GM12874 (cell line): ENCODE measurements at regions not wholly inside any gene's neighbourhood (a gene's known extent, or its start where the extent isn't known, plus 50 kb on each side); places are given as distances from the start of the nearest gene placed in this dataset.

ENCODE experiments used
- TF ChIP-seq, protein P1 (sequence below): IDR thresholded peaks from 2 replicates; pipeline ENCODE4 v1.5.1; 2011; ENCODE audit warnings: low read depth, mild to moderate bottlenecking, control low read depth, low read length, moderate library complexity; ENCODE audit not compliant: insufficient read depth

DNA sequence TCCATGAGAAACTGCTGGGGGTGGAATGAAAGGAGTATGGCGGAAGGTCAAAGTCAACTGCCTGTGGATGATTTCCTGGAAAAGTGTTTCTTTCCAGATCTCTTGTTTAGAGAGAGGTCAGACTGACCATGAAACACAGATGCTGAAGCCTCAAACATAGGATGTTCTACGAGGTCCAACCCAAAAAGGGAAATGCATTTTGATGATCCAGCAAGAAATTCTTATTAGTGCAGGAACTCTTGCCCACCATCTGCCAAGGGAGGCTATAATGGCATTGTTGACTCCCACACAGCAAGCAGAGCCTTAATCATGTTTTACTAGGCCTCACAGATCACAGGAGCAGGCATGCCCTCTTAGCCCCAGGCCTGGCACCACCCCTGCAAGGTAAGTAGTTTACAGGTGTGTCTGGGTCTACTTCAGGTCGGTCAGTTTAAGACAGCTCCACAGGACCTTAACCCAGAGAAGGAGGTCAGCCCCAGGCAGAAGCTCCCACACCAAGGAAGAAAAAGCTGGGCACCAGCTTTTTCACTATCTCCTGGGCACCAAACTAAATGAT lies 67.6 kb upstream of the CNKSR3 start:
- TF ChIP-seq, protein P1, sequence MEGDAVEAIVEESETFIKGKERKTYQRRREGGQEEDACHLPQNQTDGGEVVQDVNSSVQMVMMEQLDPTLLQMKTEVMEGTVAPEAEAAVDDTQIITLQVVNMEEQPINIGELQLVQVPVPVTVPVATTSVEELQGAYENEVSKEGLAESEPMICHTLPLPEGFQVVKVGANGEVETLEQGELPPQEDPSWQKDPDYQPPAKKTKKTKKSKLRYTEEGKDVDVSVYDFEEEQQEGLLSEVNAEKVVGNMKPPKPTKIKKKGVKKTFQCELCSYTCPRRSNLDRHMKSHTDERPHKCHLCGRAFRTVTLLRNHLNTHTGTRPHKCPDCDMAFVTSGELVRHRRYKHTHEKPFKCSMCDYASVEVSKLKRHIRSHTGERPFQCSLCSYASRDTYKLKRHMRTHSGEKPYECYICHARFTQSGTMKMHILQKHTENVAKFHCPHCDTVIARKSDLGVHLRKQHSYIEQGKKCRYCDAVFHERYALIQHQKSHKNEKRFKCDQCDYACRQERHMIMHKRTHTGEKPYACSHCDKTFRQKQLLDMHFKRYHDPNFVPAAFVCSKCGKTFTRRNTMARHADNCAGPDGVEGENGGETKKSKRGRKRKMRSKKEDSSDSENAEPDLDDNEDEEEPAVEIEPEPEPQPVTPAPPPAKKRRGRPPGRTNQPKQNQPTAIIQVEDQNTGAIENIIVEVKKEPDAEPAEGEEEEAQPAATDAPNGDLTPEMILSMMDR = no peak

DNA sequence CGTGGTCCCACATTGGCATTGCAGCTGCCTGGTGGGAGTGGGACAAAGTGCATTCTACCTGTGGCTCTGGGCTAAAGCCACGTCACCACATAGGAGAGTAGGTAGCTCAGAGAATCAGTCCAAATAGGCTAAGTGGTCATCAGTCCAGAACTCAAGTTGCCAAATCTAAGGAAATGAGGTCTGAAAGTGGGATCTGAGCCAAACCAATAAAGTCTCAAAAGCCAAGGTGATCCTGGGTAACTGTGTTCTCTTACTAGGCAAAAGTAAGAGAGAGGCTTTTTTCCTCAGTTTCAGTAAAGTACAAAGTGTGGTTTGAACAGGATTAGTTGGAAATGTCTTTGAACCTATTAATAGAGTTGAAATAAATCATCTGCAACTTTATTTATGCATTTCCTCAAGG lies 68.6 kb upstream of the CNKSR3 start:
- TF ChIP-seq, protein P1 = no peak

DNA sequence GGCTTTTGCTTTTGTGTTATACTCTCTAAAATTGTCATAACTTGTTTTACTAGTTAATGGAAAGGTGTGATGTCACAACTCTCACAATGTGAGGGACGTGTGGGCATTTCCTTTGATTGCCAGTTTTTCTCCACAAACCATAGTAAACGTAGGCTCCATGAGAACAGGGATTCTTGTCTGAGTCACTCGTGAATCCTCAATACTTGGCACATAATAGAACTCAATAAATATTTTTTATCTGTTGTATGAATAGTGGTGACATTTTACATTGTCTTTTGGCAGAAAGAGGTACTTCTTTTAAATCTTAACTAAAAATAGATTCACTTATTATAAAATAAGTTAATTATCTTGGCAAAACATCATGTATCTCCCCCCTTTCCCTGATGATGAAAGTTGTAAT lies 69.0 kb upstream of the CNKSR3 start:
- TF ChIP-seq, protein P1 = no peak

DNA sequence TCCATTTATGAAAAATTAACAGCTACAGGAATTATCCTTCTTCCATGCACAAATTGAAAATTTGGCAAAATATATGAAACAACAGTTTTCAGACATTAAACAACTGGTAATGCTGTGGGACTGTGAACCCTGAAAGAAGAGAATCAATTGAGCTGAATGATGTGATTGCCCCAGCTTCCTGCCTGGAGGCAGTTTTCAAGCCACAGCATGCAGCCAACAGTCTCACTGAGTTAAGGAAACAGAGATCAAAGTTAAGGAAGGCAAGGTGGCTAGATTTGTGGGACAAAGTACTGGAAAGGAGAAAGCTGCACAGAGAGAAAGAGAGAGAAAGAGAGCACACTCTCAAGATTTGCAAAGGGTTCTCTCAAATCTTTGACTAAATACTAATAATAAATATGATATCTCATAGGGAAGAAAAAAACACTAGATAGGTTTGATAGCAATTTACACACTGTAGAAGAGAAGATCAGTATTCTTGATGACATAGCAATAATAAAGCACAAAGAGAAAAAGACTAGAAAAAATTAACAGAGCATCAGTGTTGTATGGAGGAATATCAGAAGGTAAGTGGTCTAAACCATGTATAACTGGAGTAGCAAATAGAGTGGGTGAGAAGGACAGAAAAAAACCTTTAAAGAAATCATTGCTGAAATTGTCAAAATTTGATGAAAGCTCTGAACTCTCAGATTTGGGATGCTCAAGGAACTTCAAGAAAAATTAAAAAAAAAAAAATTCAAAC lies 70.1 kb upstream of the CNKSR3 start:
- TF ChIP-seq, protein P1 = no peak

DNA sequence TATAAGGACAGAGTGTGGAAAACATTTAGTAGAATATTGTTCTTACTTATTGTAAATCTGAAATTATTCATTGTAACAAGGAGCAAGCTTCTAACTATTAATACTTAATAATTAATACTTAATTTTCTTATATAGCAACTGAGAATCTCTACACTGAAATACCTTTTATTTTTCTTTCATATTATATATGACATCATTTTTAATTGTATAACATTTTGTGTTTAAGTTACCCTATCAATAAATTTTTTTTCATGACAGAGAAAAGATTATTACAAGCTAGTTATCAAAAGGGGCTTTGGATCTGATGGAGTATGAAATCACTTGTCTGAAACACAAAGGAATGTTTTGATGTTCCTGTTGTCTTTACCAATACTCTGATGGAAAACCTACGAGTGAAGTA lies 72.2 kb upstream of the CNKSR3 start:
- TF ChIP-seq, protein P1 = no peak

DNA sequence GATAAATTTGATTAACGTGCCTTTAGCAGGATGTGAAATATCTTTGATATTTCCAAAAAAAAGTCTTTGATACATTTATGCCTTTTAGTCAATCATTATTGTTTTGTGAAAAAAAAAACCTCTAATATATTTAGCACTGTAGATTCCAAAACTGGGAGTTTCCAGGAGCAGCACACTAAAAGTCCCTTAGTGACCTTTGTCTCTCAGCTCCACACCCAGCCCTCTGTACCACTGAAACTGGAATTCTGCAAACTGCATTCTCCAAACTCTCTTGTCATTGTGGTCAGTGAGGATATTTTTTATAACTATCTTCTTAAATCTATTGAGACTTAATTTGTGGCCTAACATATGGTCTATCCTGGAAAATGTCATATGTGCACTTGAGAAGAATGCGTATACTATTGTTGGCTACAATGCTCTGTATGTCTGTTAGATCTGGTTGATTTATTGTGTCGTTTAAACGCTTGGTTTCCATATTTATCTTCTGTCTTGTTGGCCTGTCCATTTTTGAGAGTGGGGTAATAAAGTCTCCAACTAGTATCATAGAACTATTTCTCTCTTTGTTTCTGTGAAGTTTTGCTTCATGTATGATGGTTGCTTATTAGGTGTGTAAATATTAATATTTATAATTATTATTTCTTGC lies 73.2 kb upstream of the CNKSR3 start:
- TF ChIP-seq, protein P1 = no peak

DNA sequence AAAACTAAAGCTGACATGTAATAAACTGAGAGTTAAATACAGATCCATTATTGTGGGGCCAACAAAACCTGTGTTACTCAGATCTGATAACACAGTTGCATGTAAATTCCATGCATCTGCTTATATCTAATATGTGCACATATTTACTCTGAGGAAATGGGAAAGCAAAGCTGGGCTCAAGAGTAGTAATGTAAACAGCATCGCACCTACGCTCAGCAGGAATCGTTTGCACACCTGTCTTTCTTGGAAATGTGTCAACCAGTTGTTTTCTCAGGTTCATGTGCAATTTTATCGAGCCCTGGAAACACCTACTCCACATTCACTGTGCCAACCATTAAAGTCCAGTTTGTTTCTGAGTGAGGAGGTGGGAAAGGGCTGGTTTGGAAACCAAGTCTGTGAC lies 80.3 kb upstream of the CNKSR3 start:
- TF ChIP-seq, protein P1 = no peak
